ENCODE measurements at regions not wholly inside any gene's neighbourhood (a gene's known extent, or its start where the extent isn't known, plus 50 kb on each side); places are given as distances from the start of the nearest gene placed in this dataset.

DNA sequence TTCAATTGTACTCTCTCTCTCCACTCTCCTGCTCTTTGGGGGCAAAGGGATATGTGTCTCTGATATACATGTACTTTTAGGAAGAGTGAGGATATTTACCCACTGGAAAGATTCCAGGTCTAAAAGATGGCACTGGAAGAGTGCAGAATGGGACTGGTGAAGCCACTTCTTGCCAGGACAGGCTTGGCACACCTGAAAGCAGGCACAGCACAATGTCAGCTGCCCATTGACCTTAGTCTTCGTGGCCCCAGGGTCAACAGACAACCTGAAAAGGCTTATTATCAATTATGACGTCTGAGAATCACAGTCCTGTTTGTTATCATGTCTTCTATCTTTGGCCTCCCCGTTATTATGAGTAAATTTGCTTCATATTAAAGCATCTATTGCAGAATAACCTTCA, 86.7 kb upstream of the PAK3 start (continued):
- TF ChIP-seq ZNF592 (IDR thresholded peaks at IDR 0.05), result no peak

GRCh38 chrX:111008126-111008525, 87.9 kb upstream of the PAK3 start:
- Histone ChIP-seq H2AFZ (ENCODE audit: control insufficient read depth, low read depth, low read length) (no peak overlapping the region), H3K4me2 (ENCODE audit: control insufficient read depth, insufficient read depth) (no peak overlapping the region), H3K9ac (ENCODE audit: control insufficient read depth, insufficient read depth, low read length) (no peak overlapping the region), H3K4me3 (no peak overlapping the region), H3K36me3 (ENCODE audit: control insufficient read depth in 2 of 2, insufficient read depth in 2 of 2, low read length in 1 of 2) (no peaks in the 10 kb centered on the region), H3K27me3 (replicated peaks in 1 of 2; ENCODE audit: control insufficient read depth in 2 of 2, insufficient read depth in 2 of 2, low read length in 1 of 2) (no peaks in the 10 kb centered on the region), H3K27ac (ENCODE audit: control insufficient read depth, insufficient read depth) (no peak overlapping the region), H3K79me2 (ENCODE audit: control insufficient read depth, insufficient read depth, low read length) (no peaks in the 10 kb centered on the region), H3K4me1 (ENCODE audit: control insufficient read depth, insufficient read depth, low read length) (no peaks in the 10 kb centered on the region), H4K20me1 (ENCODE audit: control insufficient read depth, insufficient read depth) (no peaks in the 10 kb centered on the region), H3K9me3 (replicated peaks; ENCODE audit: control insufficient read depth, insufficient read depth, low read length) (no peaks in the 10 kb centered on the region)
- SMC1A ChIA-PET (ENCODE audit: uncharacterized antibody, unreplicated experiment), result no interaction called here
- POLR2A ChIA-PET, result no interaction called here
- 0% methylated on average over 2 of the region's 2 CpGs for WGBS (ENCODE audit: insufficient coverage, insufficient replicate concordance, low lambda C conversion rate, missing lambda C conversion rate)
- TF ChIP-seq NR2F1 (conservative IDR thresholded peaks at IDR 0.05), result no peak
- no peak for TF ChIP-seq CREB1 (IDR thresholded peaks at IDR 0.05; ENCODE audit: low read depth)
- no peak for TF ChIP-seq POLR2A (IDR thresholded peaks at IDR 0.05; ENCODE audit: low read depth, low read length)
- no peak for TF ChIP-seq CBFB (IDR thresholded peaks at IDR 0.05; ENCODE audit: low read depth)
- TF ChIP-seq, protein P1, sequence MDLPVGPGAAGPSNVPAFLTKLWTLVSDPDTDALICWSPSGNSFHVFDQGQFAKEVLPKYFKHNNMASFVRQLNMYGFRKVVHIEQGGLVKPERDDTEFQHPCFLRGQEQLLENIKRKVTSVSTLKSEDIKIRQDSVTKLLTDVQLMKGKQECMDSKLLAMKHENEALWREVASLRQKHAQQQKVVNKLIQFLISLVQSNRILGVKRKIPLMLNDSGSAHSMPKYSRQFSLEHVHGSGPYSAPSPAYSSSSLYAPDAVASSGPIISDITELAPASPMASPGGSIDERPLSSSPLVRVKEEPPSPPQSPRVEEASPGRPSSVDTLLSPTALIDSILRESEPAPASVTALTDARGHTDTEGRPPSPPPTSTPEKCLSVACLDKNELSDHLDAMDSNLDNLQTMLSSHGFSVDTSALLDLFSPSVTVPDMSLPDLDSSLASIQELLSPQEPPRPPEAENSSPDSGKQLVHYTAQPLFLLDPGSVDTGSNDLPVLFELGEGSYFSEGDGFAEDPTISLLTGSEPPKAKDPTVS (IDR thresholded peaks at IDR 0.05; ENCODE audit: low read depth, low read length), result no peak
- no peak for TF ChIP-seq ZNF217 (IDR thresholded peaks at IDR 0.05)
- no peak for TF ChIP-seq SMAD1 (IDR thresholded peaks at IDR 0.05; ENCODE audit: low read depth, partially characterized antibody)
- TF ChIP-seq JUNB (IDR thresholded peaks at IDR 0.05), result no peak
- TF ChIP-seq MYC (IDR thresholded peaks at IDR 0.05; ENCODE audit: insufficient read depth, insufficient read length, insufficient replicate concordance, low read length, severe bottlenecking), result no peak
- TF ChIP-seq IKZF2 (IDR thresholded peaks at IDR 0.05), result no peak
- TF ChIP-seq NKRF (conservative IDR thresholded peaks at IDR 0.05), result no peak
- TF ChIP-seq RAD51 (IDR thresholded peaks at IDR 0.05), result no peak
- TF ChIP-seq HDAC2 (IDR thresholded peaks at IDR 0.05), result no peak
- TF ChIP-seq ZSCAN29 (IDR thresholded peaks at IDR 0.05), result no peak
- TF ChIP-seq IRF3 (IDR thresholded peaks at IDR 0.05), result no peak
- no peak for TF ChIP-seq POLR2AphosphoS2 (IDR thresholded peaks at IDR 0.05; ENCODE audit: low read depth, low read length)
- no peak for FAIRE-seq
- ATAC-seq, result no peak
- CTCF ChIA-PET, result no interaction called here
- in situ Hi-C loops (cut with MboI) (no loop called here), intact Hi-C loops (cut with micrococcal nuclease; ENCODE audit: unreplicated experiment) (no loop called here)
- RAD21 ChIA-PET (ENCODE audit: unreplicated experiment), result no interaction called here
- BruUV-seq (replicated peaks), result no TSS peak
- no peak for DNase-seq (ENCODE audit: low read depth, low spot score)
